ENCODE measurements at regions not wholly inside any gene's neighbourhood (a gene's known extent, or its start where the extent isn't known, plus 50 kb on each side); places are given as distances from the start of the nearest gene placed in this dataset.
A peak's percentile ranks its signal among the peaks of the same experiment; 100 is the strongest.

GRCh38 chr10:105953861-105954260 lies 1210.6 kb downstream of the SORCS1 start:
- TF ChIP-seq CTCF (IDR thresholded peaks at IDR 0.05; ENCODE audit: insufficient read depth, low read length, poor library complexity, severe bottlenecking): no peak
- H3K4me3 ChIP-seq (ENCODE audit: low read depth, low read length): no peak overlapping the region
- no peaks in the 10 kb centered on the region for H3K27me3 ChIP-seq (ENCODE audit: control insufficient read depth, insufficient read depth, low read length)
- H3K36me3 ChIP-seq (ENCODE audit: control insufficient read depth, insufficient read depth, low read length): no peaks in the 10 kb centered on the region
- DNase-seq (ENCODE audit: low read depth): no peak

- no peak for TF ChIP-seq CTCF (IDR thresholded peaks at IDR 0.05; ENCODE audit: insufficient read depth, low read length, poor library complexity, severe bottlenecking)
- no peaks in the 10 kb centered on the region for H3K36me3 ChIP-seq (ENCODE audit: control insufficient read depth, insufficient read depth, low read length)
- H3K27me3 ChIP-seq (ENCODE audit: control insufficient read depth, insufficient read depth, low read length): no peaks in the 10 kb centered on the region
- DNase-seq (ENCODE audit: low read depth): no peak
- no peak overlapping the region for H3K4me3 ChIP-seq (ENCODE audit: low read depth, low read length)
Observed at GRCh38 chr10:105953056-105953455, 1211.5 kb downstream of the SORCS1 start.

GRCh38 chr10:105952153-105952552 lies 1212.4 kb downstream of the SORCS1 start:
- no peaks in the 10 kb centered on the region for H3K27me3 ChIP-seq (ENCODE audit: control insufficient read depth, insufficient read depth, low read length)
- DNase-seq (ENCODE audit: low read depth): peak; percentile 55
- no peak for TF ChIP-seq CTCF (IDR thresholded peaks at IDR 0.05; ENCODE audit: insufficient read depth, low read length, poor library complexity, severe bottlenecking)
- H3K36me3 ChIP-seq (ENCODE audit: control insufficient read depth, insufficient read depth, low read length): no peaks in the 10 kb centered on the region
- H3K4me3 ChIP-seq (ENCODE audit: low read depth, low read length): no peak overlapping the region

- H3K4me3 ChIP-seq (ENCODE audit: low read depth, low read length): no peak overlapping the region
- peak; percentile 25 for DNase-seq (ENCODE audit: low read depth)
- TF ChIP-seq CTCF (IDR thresholded peaks at IDR 0.05; ENCODE audit: insufficient read depth, low read length, poor library complexity, severe bottlenecking): peak; percentile 70
- H3K36me3 ChIP-seq (ENCODE audit: control insufficient read depth, insufficient read depth, low read length): no peaks in the 10 kb centered on the region
- H3K27me3 ChIP-seq (ENCODE audit: control insufficient read depth, insufficient read depth, low read length): no peaks in the 10 kb centered on the region
Observed at GRCh38 chr10:105950410-105950809, 1214.1 kb downstream of the SORCS1 start.

- Histone ChIP-seq H3K36me3 (ENCODE audit: control insufficient read depth, insufficient read depth, low read length) (no peaks in the 10 kb centered on the region), H3K4me3 (ENCODE audit: low read depth, low read length) (no peak overlapping the region), H3K27me3 (ENCODE audit: control insufficient read depth, insufficient read depth, low read length) (no peaks in the 10 kb centered on the region)
- no peak for TF ChIP-seq CTCF (IDR thresholded peaks at IDR 0.05; ENCODE audit: insufficient read depth, low read length, poor library complexity, severe bottlenecking)
- no peak for DNase-seq (ENCODE audit: low read depth)
Observed at GRCh38 chr10:105949721-105950120, 1214.8 kb downstream of the SORCS1 start.

GRCh38 chr10:105925045-105925785 lies 1239.3 kb downstream of the SORCS1 start:
- DNase-seq (ENCODE audit: low read depth): no peak
- Histone ChIP-seq H3K36me3 (ENCODE audit: control insufficient read depth, insufficient read depth, low read length) (no peaks in the 10 kb centered on the region), H3K27me3 (ENCODE audit: control insufficient read depth, insufficient read depth, low read length) (no peaks in the 10 kb centered on the region), H3K4me3 (ENCODE audit: low read depth, low read length) (no peak overlapping the region)
- no peak for TF ChIP-seq CTCF (IDR thresholded peaks at IDR 0.05; ENCODE audit: insufficient read depth, low read length, poor library complexity, severe bottlenecking)
